ENCODE measurements at regions not wholly inside any gene's neighbourhood (a gene's known extent, or its start where the extent isn't known, plus 50 kb on each side); places are given as distances from the start of the nearest gene placed in this dataset.

- WGBS (ENCODE audit: extremely low coverage, insufficient coverage, insufficient read length): no CpG with 5 or more reads among the region's 6 CpGs
- H3K27me3 ChIP-seq (ENCODE audit: insufficient read depth, low read length): no peaks in the 10 kb centered on the region
- H3K9ac ChIP-seq (ENCODE audit: low read length): no peak overlapping the region
These were observed 297.9 kb upstream of the SOX4 start for GRCh38 chr6:21295506-21296240.

GRCh38 chr6:21297665-21298064 lies 295.9 kb upstream of the SOX4 start:
- Histone ChIP-seq H3K36me3 (ENCODE audit: control insufficient read depth in 1 of 2, insufficient read depth in 2 of 2, low read length in 2 of 2) (no peaks in the 10 kb centered on the region), H3K14ac (ENCODE audit: low read length) (no peak overlapping the region), H4K8ac (ENCODE audit: low read depth, low read length) (no peak overlapping the region), H3K4me1 (ENCODE audit: control insufficient read depth in 1 of 2, insufficient read depth in 2 of 2, low read length in 2 of 2) (no peaks in the 10 kb centered on the region), H3K4me3 (ENCODE audit: low read depth, low read length) (no peak overlapping the region), H3K9me3 (ENCODE audit: insufficient read depth, low read depth, low read length) (no peaks in the 10 kb centered on the region), H3K79me1 (ENCODE audit: low read length) (no peaks in the 10 kb centered on the region), H2BK12ac (ENCODE audit: low read length) (no peak overlapping the region), H3K4me2 (ENCODE audit: low read length) (no peak overlapping the region), H3K9ac (ENCODE audit: low read length) (no peak overlapping the region), H3K4ac (ENCODE audit: low read depth, low read length) (no peak overlapping the region), H3K27ac (ENCODE audit: low read depth, low read length) (no peak overlapping the region), H4K12ac (ENCODE audit: low read depth, low read length) (no peak overlapping the region), H2BK120ac (ENCODE audit: insufficient read depth, low read length, poor library complexity) (no peak overlapping the region), H2AFZ (ENCODE audit: insufficient read depth, low read length, poor library complexity) (no peak overlapping the region), H2BK5ac (ENCODE audit: low read depth, low read length, poor library complexity) (no peak overlapping the region), H4K91ac (ENCODE audit: low read depth, low read length) (no peak overlapping the region), H3K23ac (ENCODE audit: low read length) (no peak overlapping the region), H3K27me3 (ENCODE audit: insufficient read depth, low read length) (no peaks in the 10 kb centered on the region), H3K18ac (ENCODE audit: low read length) (no peak overlapping the region), H3K79me2 (ENCODE audit: control insufficient read depth, insufficient read depth, low read length, poor library complexity) (no peaks in the 10 kb centered on the region), H2AK5ac (ENCODE audit: low read length) (no peak overlapping the region)
- no peak for DNase-seq
- WGBS (ENCODE audit: extremely low coverage, insufficient coverage, insufficient read length): no CpG with 5 or more reads among the region's 3 CpGs

More at GRCh38 chr6:21295506-21296240, 297.9 kb upstream of the SOX4 start:
- Histone ChIP-seq H3K36me3 (ENCODE audit: control insufficient read depth in 1 of 2, insufficient read depth in 2 of 2, low read length in 2 of 2) (no peaks in the 10 kb centered on the region), H2BK120ac (ENCODE audit: insufficient read depth, low read length, poor library complexity) (no peak overlapping the region), H2BK12ac (ENCODE audit: low read length) (no peak overlapping the region), H2AFZ (ENCODE audit: insufficient read depth, low read length, poor library complexity) (no peak overlapping the region), H3K4me1 (ENCODE audit: control insufficient read depth in 1 of 2, insufficient read depth in 2 of 2, low read length in 2 of 2) (no peaks in the 10 kb centered on the region), H2BK5ac (ENCODE audit: low read depth, low read length, poor library complexity) (no peak overlapping the region), H3K4ac (ENCODE audit: low read depth, low read length) (no peak overlapping the region), H3K79me2 (ENCODE audit: control insufficient read depth, insufficient read depth, low read length, poor library complexity) (no peaks in the 10 kb centered on the region), H3K18ac (ENCODE audit: low read length) (no peak overlapping the region), H3K23ac (ENCODE audit: low read length) (no peak overlapping the region), H4K12ac (ENCODE audit: low read depth, low read length) (no peak overlapping the region), H4K91ac (ENCODE audit: low read depth, low read length) (no peak overlapping the region), H3K4me3 (ENCODE audit: low read depth, low read length) (no peak overlapping the region), H2AK5ac (ENCODE audit: low read length) (no peak overlapping the region), H3K79me1 (ENCODE audit: low read length) (no peaks in the 10 kb centered on the region), H3K9me3 (ENCODE audit: insufficient read depth, low read depth, low read length) (no peaks in the 10 kb centered on the region), H3K14ac (ENCODE audit: low read length) (no peak overlapping the region), H3K4me2 (ENCODE audit: low read length) (no peak overlapping the region), H3K27ac (ENCODE audit: low read depth, low read length) (no peak overlapping the region), H4K8ac (ENCODE audit: low read depth, low read length) (no peak overlapping the region)
- DNase-seq: no peak

GRCh38 chr6:21299216-21299615 lies 294.3 kb upstream of the SOX4 start:
- Histone ChIP-seq H4K12ac (ENCODE audit: low read depth, low read length) (no peak overlapping the region), H3K9ac (ENCODE audit: low read length) (no peak overlapping the region), H2BK12ac (ENCODE audit: low read length) (no peak overlapping the region), H4K91ac (ENCODE audit: low read depth, low read length) (no peak overlapping the region), H3K27me3 (ENCODE audit: insufficient read depth, low read length) (no peaks in the 10 kb centered on the region), H3K79me2 (ENCODE audit: control insufficient read depth, insufficient read depth, low read length, poor library complexity) (no peaks in the 10 kb centered on the region), H3K9me3 (ENCODE audit: insufficient read depth, low read depth, low read length) (no peaks in the 10 kb centered on the region), H2BK5ac (ENCODE audit: low read depth, low read length, poor library complexity) (no peak overlapping the region), H3K79me1 (ENCODE audit: low read length) (no peaks in the 10 kb centered on the region), H3K14ac (ENCODE audit: low read length) (no peak overlapping the region), H3K23ac (ENCODE audit: low read length) (no peak overlapping the region), H3K27ac (ENCODE audit: low read depth, low read length) (no peak overlapping the region), H3K4me1 (ENCODE audit: control insufficient read depth in 1 of 2, insufficient read depth in 2 of 2, low read length in 2 of 2) (no peaks in the 10 kb centered on the region), H3K18ac (ENCODE audit: low read length) (no peak overlapping the region), H2BK120ac (ENCODE audit: insufficient read depth, low read length, poor library complexity) (no peak overlapping the region), H2AFZ (ENCODE audit: insufficient read depth, low read length, poor library complexity) (no peak overlapping the region), H3K4ac (ENCODE audit: low read depth, low read length) (no peak overlapping the region), H4K8ac (ENCODE audit: low read depth, low read length) (no peak overlapping the region), H2AK5ac (ENCODE audit: low read length) (no peak overlapping the region), H3K4me2 (ENCODE audit: low read length) (no peak overlapping the region), H3K36me3 (ENCODE audit: control insufficient read depth in 1 of 2, insufficient read depth in 2 of 2, low read length in 2 of 2) (no peaks in the 10 kb centered on the region), H3K4me3 (ENCODE audit: low read depth, low read length) (no peak overlapping the region)
- no CpG with 5 or more reads among the region's 2 CpGs for WGBS (ENCODE audit: extremely low coverage, insufficient coverage, insufficient read length)
- no peak for DNase-seq

GRCh38 chr6:21300439-21300838 lies 293.1 kb upstream of the SOX4 start:
- Histone ChIP-seq H3K27ac (ENCODE audit: low read depth, low read length) (no peak overlapping the region), H3K14ac (ENCODE audit: low read length) (no peak overlapping the region), H2BK120ac (ENCODE audit: insufficient read depth, low read length, poor library complexity) (no peak overlapping the region), H2AFZ (ENCODE audit: insufficient read depth, low read length, poor library complexity) (no peak overlapping the region), H3K27me3 (ENCODE audit: insufficient read depth, low read length) (no peaks in the 10 kb centered on the region), H3K4me2 (ENCODE audit: low read length) (no peak overlapping the region), H3K4me1 (ENCODE audit: control insufficient read depth in 1 of 2, insufficient read depth in 2 of 2, low read length in 2 of 2) (no peaks in the 10 kb centered on the region), H3K36me3 (ENCODE audit: control insufficient read depth in 1 of 2, insufficient read depth in 2 of 2, low read length in 2 of 2) (no peaks in the 10 kb centered on the region), H2AK5ac (ENCODE audit: low read length) (no peak overlapping the region), H3K9me3 (ENCODE audit: insufficient read depth, low read depth, low read length) (no peaks in the 10 kb centered on the region), H4K12ac (ENCODE audit: low read depth, low read length) (no peak overlapping the region), H3K4me3 (ENCODE audit: low read depth, low read length) (no peak overlapping the region), H3K4ac (ENCODE audit: low read depth, low read length) (no peak overlapping the region), H3K18ac (ENCODE audit: low read length) (no peak overlapping the region), H3K79me1 (ENCODE audit: low read length) (no peaks in the 10 kb centered on the region), H3K23ac (ENCODE audit: low read length) (no peak overlapping the region), H2BK12ac (ENCODE audit: low read length) (no peak overlapping the region), H3K79me2 (ENCODE audit: control insufficient read depth, insufficient read depth, low read length, poor library complexity) (no peaks in the 10 kb centered on the region), H4K91ac (ENCODE audit: low read depth, low read length) (no peak overlapping the region), H2BK5ac (ENCODE audit: low read depth, low read length, poor library complexity) (no peak overlapping the region), H3K9ac (ENCODE audit: low read length) (no peak overlapping the region), H4K8ac (ENCODE audit: low read depth, low read length) (no peak overlapping the region)
- WGBS (ENCODE audit: extremely low coverage, insufficient coverage, insufficient read length): no CpG with 5 or more reads among the region's 3 CpGs
- DNase-seq: no peak
